Neuron (in vitro differentiated cells): ENCODE measurements at regions not wholly inside any gene's neighbourhood (a gene's known extent, or its start where the extent isn't known, plus 50 kb on each side); places are given as distances from the start of the nearest gene placed in this dataset.

ENCODE experiments used
- H2AFZ ChIP-seq: one replicate; pipeline ENCODE4 v1.6.1; 2013; ENCODE audit warnings: low read depth, mild to moderate bottlenecking, inconsistent platforms, low read length, moderate library complexity
- H3K27me3 ChIP-seq: one replicate; pipeline ENCODE4 v1.6.1; 2013; ENCODE audit warnings: low read length; ENCODE audit not compliant: insufficient read depth
- H3K36me3 ChIP-seq: one replicate; pipeline ENCODE4 v1.6.1; 2013; ENCODE audit warnings: low read length; ENCODE audit not compliant: insufficient read depth
- H3K4me1 ChIP-seq: one replicate; pipeline ENCODE4 v1.6.1; 2013; ENCODE audit warnings: low read length; ENCODE audit not compliant: insufficient read depth
- H3K4me3 ChIP-seq: 2 replicates; pipeline ENCODE4 v1.5.1; 2013; ENCODE audit warnings: mild to moderate bottlenecking, low read length, moderate library complexity
- H3K9me3 ChIP-seq: one replicate; pipeline ENCODE4 v1.6.1; 2013; ENCODE audit warnings: low read length

GRCh38 chr12:114992443-114992842 lies 308.5 kb upstream of the TBX3 start:
- Histone ChIP-seq H3K36me3 (no peaks in the 10 kb centered on the region), H3K4me3 (no peak overlapping the region), H2AFZ (no peak overlapping the region), H3K4me1 (no peaks in the 10 kb centered on the region), H3K9me3 (no peaks in the 10 kb centered on the region), H3K27me3 (no peaks in the 10 kb centered on the region)

DNA sequence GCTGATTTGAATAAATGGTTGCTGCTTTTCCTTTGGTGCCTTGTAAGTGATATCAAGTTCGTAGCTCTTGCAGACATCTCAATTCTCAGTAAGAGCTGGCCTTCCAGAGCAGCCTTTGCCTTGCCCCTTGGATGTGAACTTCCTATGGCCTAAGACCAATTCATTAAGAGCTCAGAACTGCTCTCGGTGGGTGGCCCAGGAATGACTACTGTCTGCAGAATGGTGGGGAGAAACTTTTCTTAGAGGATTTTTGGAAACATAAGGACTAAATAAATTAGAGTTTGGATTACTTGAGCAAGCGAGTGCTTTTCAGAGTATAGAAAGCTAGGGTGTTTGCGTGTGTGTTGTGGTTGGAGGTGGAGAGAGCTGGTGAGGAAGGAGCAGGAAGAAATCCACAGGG lies 306.4 kb upstream of the TBX3 start:
- H3K27me3 ChIP-seq: no peaks in the 10 kb centered on the region
- H3K4me1 ChIP-seq: no peaks in the 10 kb centered on the region
- no peaks in the 10 kb centered on the region for H3K36me3 ChIP-seq
- no peak overlapping the region for H3K4me3 ChIP-seq
- H2AFZ ChIP-seq: no peak overlapping the region
- no peaks in the 10 kb centered on the region for H3K9me3 ChIP-seq

GRCh38 chr12:114986849-114987248 lies 302.9 kb upstream of the TBX3 start:
- H3K4me3 ChIP-seq: no peak overlapping the region
- no peak overlapping the region for H2AFZ ChIP-seq

GRCh38 chr12:114986178-114986714 lies 302.3 kb upstream of the TBX3 start:
- Histone ChIP-seq H2AFZ (no peak overlapping the region), H3K4me1 (no peaks in the 10 kb centered on the region), H3K27me3 (no peaks in the 10 kb centered on the region), H3K4me3 (no peak overlapping the region), H3K36me3 (no peaks in the 10 kb centered on the region), H3K9me3 (no peaks in the 10 kb centered on the region)

More at GRCh38 chr12:114986849-114987248, 302.9 kb upstream of the TBX3 start:
- H3K27me3 ChIP-seq: no peaks in the 10 kb centered on the region
- no peaks in the 10 kb centered on the region for H3K36me3 ChIP-seq
- H3K4me1 ChIP-seq: no peaks in the 10 kb centered on the region
- no peaks in the 10 kb centered on the region for H3K9me3 ChIP-seq

GRCh38 chr12:114984634-114985061 lies 300.7 kb upstream of the TBX3 start:
- Histone ChIP-seq H3K4me1 (no peaks in the 10 kb centered on the region), H3K9me3 (no peaks in the 10 kb centered on the region), H2AFZ (no peak overlapping the region), H3K27me3 (no peaks in the 10 kb centered on the region), H3K4me3 (no peak overlapping the region), H3K36me3 (no peaks in the 10 kb centered on the region)

DNA sequence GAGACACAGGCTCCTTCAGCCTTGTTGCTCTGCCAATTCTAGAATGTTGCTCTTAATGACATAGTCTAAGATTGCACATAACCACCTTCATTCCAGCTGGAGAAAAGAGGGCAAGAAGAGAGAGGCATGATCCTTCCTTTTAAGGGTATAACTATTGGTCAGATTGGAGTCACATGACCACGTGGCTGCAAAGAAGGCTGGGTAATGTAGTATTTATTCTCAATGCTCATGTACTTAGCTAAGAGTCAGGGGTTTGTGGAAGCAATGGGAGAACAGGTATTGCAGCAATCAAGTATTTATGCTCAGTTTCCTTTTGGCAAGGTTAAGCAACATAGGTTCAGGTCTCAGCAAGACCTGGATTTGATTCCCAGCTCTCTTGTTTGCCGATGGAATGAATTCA lies 298.8 kb upstream of the TBX3 start:
- no peaks in the 10 kb centered on the region for H3K4me1 ChIP-seq
- no peaks in the 10 kb centered on the region for H3K36me3 ChIP-seq
- no peak overlapping the region for H2AFZ ChIP-seq
- H3K27me3 ChIP-seq: no peaks in the 10 kb centered on the region
- H3K4me3 ChIP-seq: no peak overlapping the region
- no peaks in the 10 kb centered on the region for H3K9me3 ChIP-seq

DNA sequence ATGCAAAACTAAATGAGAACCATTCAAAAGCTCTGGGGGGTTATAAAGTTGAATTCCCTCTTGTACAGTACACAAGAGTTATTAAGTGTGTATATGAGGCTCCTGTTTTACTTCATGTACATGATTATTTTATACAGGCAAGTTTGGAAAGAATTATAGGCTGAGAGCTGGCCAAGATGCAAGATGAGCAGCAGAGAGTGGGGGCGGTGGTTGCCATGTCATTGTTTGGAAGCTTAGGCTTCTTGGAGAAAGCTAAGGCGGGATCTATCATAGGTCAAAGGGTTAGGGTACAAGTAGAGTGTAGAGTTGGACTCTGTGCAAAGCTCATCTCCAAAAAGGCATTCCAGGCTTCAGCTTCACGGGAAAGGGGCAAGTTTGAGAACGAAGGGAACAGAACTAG lies 297.1 kb upstream of the TBX3 start:
- no peak overlapping the region for H2AFZ ChIP-seq
- no peaks in the 10 kb centered on the region for H3K9me3 ChIP-seq
- H3K27me3 ChIP-seq: no peaks in the 10 kb centered on the region
- no peak overlapping the region for H3K4me3 ChIP-seq
- H3K36me3 ChIP-seq: no peaks in the 10 kb centered on the region
- no peaks in the 10 kb centered on the region for H3K4me1 ChIP-seq

- H3K36me3 ChIP-seq: no peaks in the 10 kb centered on the region
- H3K27me3 ChIP-seq: no peaks in the 10 kb centered on the region
- no peaks in the 10 kb centered on the region for H3K9me3 ChIP-seq
- H2AFZ ChIP-seq: no peak overlapping the region
- H3K4me3 ChIP-seq: no peak overlapping the region
- H3K4me1 ChIP-seq: no peaks in the 10 kb centered on the region
These were observed 293.0 kb upstream of the TBX3 start for GRCh38 chr12:114976959-114977358.

DNA sequence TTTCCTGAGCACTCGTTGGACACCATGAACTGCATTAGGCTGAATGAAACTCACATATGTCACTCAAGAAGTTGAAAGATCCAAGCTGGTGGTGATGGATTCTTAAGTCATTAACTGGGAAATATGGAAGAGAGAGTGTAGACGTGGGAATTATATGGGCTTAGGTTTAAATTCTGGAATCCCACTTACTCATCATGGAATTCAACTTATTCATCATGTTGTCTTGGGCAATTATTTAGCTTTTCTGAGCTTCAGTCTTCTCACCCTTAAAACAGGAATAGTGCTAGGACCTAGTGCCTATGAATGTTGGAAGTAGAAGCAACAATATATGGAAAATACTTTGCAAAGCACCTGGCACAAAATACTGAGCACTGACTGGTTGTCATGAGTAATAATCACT lies 292.4 kb upstream of the TBX3 start:
- Histone ChIP-seq H3K4me1 (no peaks in the 10 kb centered on the region), H2AFZ (no peak overlapping the region), H3K4me3 (no peak overlapping the region), H3K27me3 (no peaks in the 10 kb centered on the region), H3K9me3 (no peaks in the 10 kb centered on the region), H3K36me3 (no peaks in the 10 kb centered on the region)

DNA sequence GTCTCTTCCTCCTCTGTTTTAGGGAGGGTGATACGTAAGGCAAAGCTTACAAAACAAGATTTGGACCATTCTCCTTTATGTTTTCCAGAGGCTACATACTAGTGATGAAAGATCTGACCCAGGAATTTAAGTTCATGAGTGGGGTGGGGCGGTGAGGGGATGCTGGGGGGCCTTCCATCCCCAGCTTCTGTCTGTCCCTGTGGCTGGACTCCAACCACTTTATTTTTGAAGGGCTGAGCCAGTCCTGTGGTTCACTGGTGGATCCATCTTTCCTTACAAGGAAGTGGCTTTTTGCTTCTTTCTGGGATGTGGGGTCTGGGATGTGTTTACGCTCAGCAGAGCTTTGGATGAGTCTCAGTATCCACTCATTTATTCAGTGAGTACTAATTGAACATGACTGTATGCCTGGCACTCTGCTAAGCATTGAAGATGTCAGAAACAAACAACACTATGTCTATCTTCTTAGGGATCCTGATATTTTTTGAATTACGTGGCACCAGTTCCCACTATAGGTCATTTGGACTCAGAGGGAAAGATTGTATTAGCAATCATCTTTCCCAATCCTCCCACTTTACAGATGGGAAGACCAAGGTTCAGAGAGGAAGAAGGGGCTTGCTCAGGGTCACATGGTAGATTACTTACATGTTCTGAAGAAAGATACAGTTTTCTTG lies 291.8 kb upstream of the TBX3 start:
- Histone ChIP-seq H3K4me3 (no peak overlapping the region), H3K9me3 (no peaks in the 10 kb centered on the region), H3K36me3 (no peaks in the 10 kb centered on the region), H3K27me3 (no peaks in the 10 kb centered on the region), H3K4me1 (no peaks in the 10 kb centered on the region), H2AFZ (no peak overlapping the region)

DNA sequence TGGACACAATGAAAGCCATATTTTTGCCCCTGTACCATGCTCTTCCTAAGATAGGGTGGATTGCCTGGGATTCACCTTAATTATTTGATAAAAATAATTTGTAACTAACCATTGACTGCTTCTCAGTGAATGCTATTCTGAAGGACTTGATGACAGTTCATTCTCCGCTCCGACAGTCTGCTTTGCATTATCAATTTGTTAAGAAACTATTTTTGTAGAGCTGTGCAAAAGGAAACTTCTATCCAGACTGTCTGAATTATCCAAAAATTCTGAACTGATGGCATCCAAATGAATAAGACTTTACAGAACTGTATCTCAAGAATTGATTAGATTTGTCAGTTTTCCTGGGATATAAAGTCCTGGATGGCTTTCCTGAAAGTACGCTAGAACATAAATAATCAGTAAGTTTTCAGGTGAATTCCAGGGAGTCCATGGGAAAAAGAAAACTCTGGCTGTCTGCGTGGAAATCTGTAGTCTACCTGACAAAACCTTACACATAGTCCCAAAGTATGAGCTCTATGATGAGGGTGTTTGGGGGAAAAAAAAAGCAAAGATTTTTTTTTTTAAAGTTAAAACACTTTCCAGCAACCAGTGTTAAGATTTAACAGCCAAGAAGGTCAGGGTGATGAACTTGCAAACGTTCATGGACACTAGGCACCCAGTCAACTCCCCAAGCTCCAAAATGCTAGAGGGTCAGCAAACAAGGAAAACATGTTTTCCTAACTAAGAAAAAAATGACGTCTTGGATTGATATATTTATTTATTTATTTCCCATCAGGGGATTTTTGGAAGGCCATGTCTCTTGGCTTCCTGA lies 291.1 kb upstream of the TBX3 start:
- H3K4me1 ChIP-seq: no peaks in the 10 kb centered on the region
- H3K36me3 ChIP-seq: no peaks in the 10 kb centered on the region
- H3K27me3 ChIP-seq: no peaks in the 10 kb centered on the region
- H3K4me3 ChIP-seq: no peak overlapping the region
- no peaks in the 10 kb centered on the region for H3K9me3 ChIP-seq
- H2AFZ ChIP-seq: no peak overlapping the region

DNA sequence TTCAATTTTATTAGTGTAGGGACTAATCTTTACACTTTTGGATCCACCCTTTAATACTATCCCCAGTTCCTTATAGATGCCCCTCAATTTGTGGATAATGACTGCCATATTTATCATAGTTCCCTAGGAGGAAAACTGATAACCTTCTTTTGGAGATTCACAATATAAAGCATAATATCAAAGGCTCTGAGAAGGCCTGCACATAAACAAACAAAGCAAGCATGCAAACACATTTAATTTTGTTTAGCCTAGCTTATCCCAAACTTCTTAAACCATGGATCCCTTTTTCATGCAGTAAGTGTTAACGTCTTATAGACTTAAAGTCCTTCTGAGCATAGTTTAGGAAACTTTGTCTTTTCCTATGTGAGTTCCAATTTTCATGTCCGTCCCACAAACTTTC lies 290.4 kb upstream of the TBX3 start:
- no peaks in the 10 kb centered on the region for H3K9me3 ChIP-seq
- no peaks in the 10 kb centered on the region for H3K4me1 ChIP-seq
- H3K4me3 ChIP-seq: no peak overlapping the region
- no peak overlapping the region for H2AFZ ChIP-seq
- H3K27me3 ChIP-seq: no peaks in the 10 kb centered on the region
- H3K36me3 ChIP-seq: no peaks in the 10 kb centered on the region

DNA sequence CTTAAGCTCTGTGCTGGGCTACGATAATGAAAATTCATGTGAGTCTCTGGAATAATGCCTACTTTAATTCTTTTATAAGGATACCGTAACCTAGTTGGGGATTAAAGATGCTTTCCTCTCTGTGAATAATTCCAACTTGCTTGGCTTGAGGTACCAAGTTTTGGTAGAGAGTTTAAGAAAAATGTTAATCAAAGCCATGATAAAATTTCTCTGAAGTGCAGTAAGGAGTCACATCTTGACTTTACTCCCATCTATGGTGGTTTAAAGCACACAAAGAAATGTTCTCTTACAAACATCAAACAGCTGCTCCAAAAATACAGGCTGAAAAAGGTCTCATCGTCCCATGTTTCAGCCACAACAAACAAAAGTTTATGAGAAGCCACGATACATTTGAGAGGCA lies 284.8 kb upstream of the TBX3 start:
- Histone ChIP-seq H3K9me3 (no peaks in the 10 kb centered on the region), H3K4me1 (no peaks in the 10 kb centered on the region), H2AFZ (no peak overlapping the region), H3K36me3 (no peaks in the 10 kb centered on the region), H3K4me3 (no peak overlapping the region), H3K27me3 (no peaks in the 10 kb centered on the region)
